Esophagus muscularis mucosa (tissue), 4 donors: ENCODE measurements at regions not wholly inside any gene's neighbourhood (a gene's known extent, or its start where the extent isn't known, plus 50 kb on each side); places are given as distances from the start of the nearest gene placed in this dataset.

Experiments
- CTCF ChIP-seq, 3 experiments: fragments of 200-600 bp in 2 of 3; fragments of 450-650 bp in 1 of 3; sonication (generic) in 2 of 3; IDR thresholded peaks; one replicate each; pipeline ENCODE4 v1.5.1; 2017 to 2019; ENCODE audit warnings: antibody characterized with exemption in 3 of 3, mild to moderate bottlenecking in 2 of 3, moderate library complexity in 1 of 3
- EP300 ChIP-seq: sonication (generic); formaldehyde crosslinking; IDR thresholded peaks from one replicate; pipeline ENCODE4 v1.6.1; 2017; ENCODE audit warnings: antibody characterized with exemption
- POLR2A ChIP-seq: fragments of 450-650 bp; IDR thresholded peaks from one replicate; pipeline ENCODE4 v1.6.1; 2017; ENCODE audit warnings: antibody characterized with exemption, moderate library complexity, mild to moderate bottlenecking, low read depth

- TF ChIP-seq CTCF (IDR thresholded peaks at IDR 0.05) = no peak
- no peak for TF ChIP-seq POLR2A
- no peak for TF ChIP-seq EP300
These were observed 154.0 kb downstream of the BTC start for GRCh38 chr4:74640111-74640903.
